ENCODE measurements at regions not wholly inside any gene's neighbourhood (a gene's known extent, or its start where the extent isn't known, plus 50 kb on each side); places are given as distances from the start of the nearest gene placed in this dataset.

- Histone ChIP-seq H3K36me3 (no peaks in the 10 kb centered on the region), H3K4me3 (no peak overlapping the region), H3K9me3 (no peaks in the 10 kb centered on the region), H3K4me1 (no peaks in the 10 kb centered on the region), H3K27ac (no peak overlapping the region), H3K27me3 (no peaks in the 10 kb centered on the region)
- ATAC-seq: no peak
- 84 to 85% methylated on average over 1 to 2 of the region's 2 CpGs for WGBS, 2 donors (ENCODE audit: low coverage in 1 of 2)
- no peak for TF ChIP-seq EP300 (IDR thresholded peaks at IDR 0.05)
- TF ChIP-seq POLR2AphosphoS5 (IDR thresholded peaks at IDR 0.05): no peak
- no peak for TF ChIP-seq POLR2A (IDR thresholded peaks at IDR 0.05)
- TF ChIP-seq, protein P1, sequence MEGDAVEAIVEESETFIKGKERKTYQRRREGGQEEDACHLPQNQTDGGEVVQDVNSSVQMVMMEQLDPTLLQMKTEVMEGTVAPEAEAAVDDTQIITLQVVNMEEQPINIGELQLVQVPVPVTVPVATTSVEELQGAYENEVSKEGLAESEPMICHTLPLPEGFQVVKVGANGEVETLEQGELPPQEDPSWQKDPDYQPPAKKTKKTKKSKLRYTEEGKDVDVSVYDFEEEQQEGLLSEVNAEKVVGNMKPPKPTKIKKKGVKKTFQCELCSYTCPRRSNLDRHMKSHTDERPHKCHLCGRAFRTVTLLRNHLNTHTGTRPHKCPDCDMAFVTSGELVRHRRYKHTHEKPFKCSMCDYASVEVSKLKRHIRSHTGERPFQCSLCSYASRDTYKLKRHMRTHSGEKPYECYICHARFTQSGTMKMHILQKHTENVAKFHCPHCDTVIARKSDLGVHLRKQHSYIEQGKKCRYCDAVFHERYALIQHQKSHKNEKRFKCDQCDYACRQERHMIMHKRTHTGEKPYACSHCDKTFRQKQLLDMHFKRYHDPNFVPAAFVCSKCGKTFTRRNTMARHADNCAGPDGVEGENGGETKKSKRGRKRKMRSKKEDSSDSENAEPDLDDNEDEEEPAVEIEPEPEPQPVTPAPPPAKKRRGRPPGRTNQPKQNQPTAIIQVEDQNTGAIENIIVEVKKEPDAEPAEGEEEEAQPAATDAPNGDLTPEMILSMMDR (IDR thresholded peaks at IDR 0.05): no peak
Observed at GRCh38 chr9:106387965-106388364, 475.0 kb upstream of the ZNF462 start.

- no peak overlapping the region for H3K27ac ChIP-seq
- H3K36me3 ChIP-seq: no peaks in the 10 kb centered on the region
- no peak for ATAC-seq
- H3K4me1 ChIP-seq: no peaks in the 10 kb centered on the region
- TF ChIP-seq EP300 (IDR thresholded peaks at IDR 0.05): no peak
- TF ChIP-seq POLR2AphosphoS5 (IDR thresholded peaks at IDR 0.05): no peak
- TF ChIP-seq, protein P1 (IDR thresholded peaks at IDR 0.05): no peak
- TF ChIP-seq POLR2A (IDR thresholded peaks at IDR 0.05): no peak
- no peaks in the 10 kb centered on the region for H3K9me3 ChIP-seq
- WGBS, 2 donors (ENCODE audit: low coverage in 1 of 2): 62 to 84% methylated on average over 2 of the region's 2 CpGs
- H3K4me3 ChIP-seq: no peak overlapping the region
- no peaks in the 10 kb centered on the region for H3K27me3 ChIP-seq
Observed at GRCh38 chr9:106393226-106393625, 469.7 kb upstream of the ZNF462 start.

DNA sequence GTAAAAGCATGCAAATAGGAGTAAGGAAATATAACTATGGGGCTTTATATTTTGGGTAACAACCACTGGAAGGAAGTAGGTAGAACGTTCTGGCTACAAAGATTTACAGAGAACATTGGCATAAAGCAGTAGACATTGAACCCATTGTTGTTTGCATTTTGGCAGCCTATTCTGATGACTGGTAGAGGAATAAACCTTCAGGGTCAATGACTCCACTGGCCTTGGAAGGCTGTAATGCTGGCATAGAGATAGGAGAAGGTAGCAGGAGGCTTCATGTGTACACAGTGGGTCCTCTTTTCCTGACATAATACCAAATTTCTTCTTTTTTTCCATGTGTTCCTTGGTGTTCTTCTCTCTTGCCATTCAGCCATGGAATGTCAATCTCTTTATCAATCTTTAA lies 462.8 kb upstream of the ZNF462 start:
- Histone ChIP-seq H3K9me3 (no peaks in the 10 kb centered on the region), H3K27me3 (no peaks in the 10 kb centered on the region), H3K4me3 (no peak overlapping the region), H3K36me3 (no peaks in the 10 kb centered on the region), H3K27ac (no peak overlapping the region), H3K4me1 (no peaks in the 10 kb centered on the region)
- TF ChIP-seq, protein P1 (IDR thresholded peaks at IDR 0.05): no peak
- TF ChIP-seq POLR2A (IDR thresholded peaks at IDR 0.05): no peak
- no peak for TF ChIP-seq POLR2AphosphoS5 (IDR thresholded peaks at IDR 0.05)
- no peak for TF ChIP-seq EP300 (IDR thresholded peaks at IDR 0.05)
- ATAC-seq: no peak
- WGBS, 2 donors (ENCODE audit: low coverage in 1 of 2): 50 to 78% methylated on average over 1 of the region's 1 CpG

DNA sequence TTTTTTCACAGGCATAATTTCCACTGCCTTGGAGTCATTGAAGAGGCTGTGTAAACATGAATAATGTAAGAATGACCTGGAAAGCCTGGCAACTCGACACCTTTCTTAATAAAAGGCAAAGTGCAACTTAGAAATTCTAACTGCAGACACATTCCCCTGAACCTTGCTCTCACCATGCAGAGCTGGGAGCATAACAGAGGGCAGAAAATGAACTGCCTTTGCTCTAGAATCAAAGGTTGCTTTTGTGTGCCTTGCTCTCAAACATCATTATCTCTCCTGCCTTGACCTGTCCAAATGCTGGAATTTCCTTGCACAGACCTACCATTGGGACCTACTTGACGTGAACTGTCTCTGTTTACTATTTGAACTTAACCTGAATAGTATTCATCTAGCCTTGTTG lies 462.0 kb upstream of the ZNF462 start:
- no peak overlapping the region for H3K27ac ChIP-seq
- no peak for ATAC-seq
- no peaks in the 10 kb centered on the region for H3K4me1 ChIP-seq
- H3K4me3 ChIP-seq: no peak overlapping the region
- H3K27me3 ChIP-seq: no peaks in the 10 kb centered on the region
- no peaks in the 10 kb centered on the region for H3K36me3 ChIP-seq
- no peaks in the 10 kb centered on the region for H3K9me3 ChIP-seq
- no peak for TF ChIP-seq EP300 (IDR thresholded peaks at IDR 0.05)
- no peak for TF ChIP-seq POLR2AphosphoS5 (IDR thresholded peaks at IDR 0.05)
- TF ChIP-seq, protein P1 (IDR thresholded peaks at IDR 0.05): no peak
- no peak for TF ChIP-seq POLR2A (IDR thresholded peaks at IDR 0.05)
- 34 to 59% methylated on average over 2 of the region's 2 CpGs for WGBS, 2 donors (ENCODE audit: low coverage in 1 of 2)

GRCh38 chr9:106403081-106403480 lies 459.9 kb upstream of the ZNF462 start:
- WGBS, 2 donors (ENCODE audit: low coverage in 1 of 2): 63 to 82% methylated on average over 1 of the region's 1 CpG
- Histone ChIP-seq H3K27me3 (no peaks in the 10 kb centered on the region), H3K36me3 (no peaks in the 10 kb centered on the region), H3K4me1 (no peaks in the 10 kb centered on the region), H3K4me3 (no peak overlapping the region), H3K27ac (no peak overlapping the region), H3K9me3 (no peaks in the 10 kb centered on the region)
- TF ChIP-seq POLR2AphosphoS5 (IDR thresholded peaks at IDR 0.05): no peak
- TF ChIP-seq EP300 (IDR thresholded peaks at IDR 0.05): no peak
- TF ChIP-seq, protein P1 (IDR thresholded peaks at IDR 0.05): no peak
- TF ChIP-seq POLR2A (IDR thresholded peaks at IDR 0.05): no peak
- no peak for ATAC-seq
